Pons (tissue), 1 donor: ENCODE measurements at regions not wholly inside any gene's neighbourhood (a gene's known extent, or its start where the extent isn't known, plus 50 kb on each side); places are given as distances from the start of the nearest gene placed in this dataset.
"Not testable (repeated sequence)": the region's sequence is repeated elsewhere in the genome, so short reads cannot be mapped to it uniquely, and the experiment has no call there.

ENCODE experiments used
- DNase-seq: peaks from one replicate; pipeline ENCODE4 v3.0.0-alpha.2; 2016; ENCODE audit warnings: low spot score

GRCh38 chrX:41003506-41004270 lies 81.6 kb upstream of the USP9X start:
- DNase-seq = no peak

DNA sequence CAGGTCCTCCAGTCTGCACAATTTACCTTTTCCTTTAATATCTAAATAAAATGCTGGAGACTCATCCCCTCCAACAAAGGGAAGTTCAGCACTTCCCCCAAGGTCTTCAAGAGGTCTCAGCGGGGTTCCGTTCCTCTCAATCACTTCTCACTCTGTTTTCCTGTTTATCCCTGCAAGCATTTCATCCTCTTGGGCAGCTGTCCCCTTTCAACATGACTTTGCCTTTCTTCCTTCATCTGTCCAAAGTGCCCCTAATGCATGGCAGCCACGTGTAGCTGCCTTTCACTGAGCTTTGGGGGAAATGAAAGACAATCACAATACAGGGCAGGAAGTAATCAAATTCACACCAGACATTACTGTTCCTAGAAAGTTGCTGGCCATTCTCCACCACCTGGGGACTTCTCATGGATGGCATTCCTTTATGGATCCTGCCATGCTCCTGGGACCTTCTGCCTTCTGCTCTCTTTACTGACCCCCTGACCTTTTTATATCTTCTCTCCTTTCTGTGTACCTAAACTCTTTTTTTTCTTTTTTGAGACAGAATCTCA lies 79.7 kb upstream of the USP9X start:
- DNase-seq = peak; percentile 40

GRCh38 chrX:41009850-41010846 lies 75.1 kb upstream of the USP9X start:
- peak; percentile 76 for DNase-seq

- no peak for DNase-seq
Measured at GRCh38 chrX:41014776-41015360, 70.4 kb upstream of the USP9X start.

DNA sequence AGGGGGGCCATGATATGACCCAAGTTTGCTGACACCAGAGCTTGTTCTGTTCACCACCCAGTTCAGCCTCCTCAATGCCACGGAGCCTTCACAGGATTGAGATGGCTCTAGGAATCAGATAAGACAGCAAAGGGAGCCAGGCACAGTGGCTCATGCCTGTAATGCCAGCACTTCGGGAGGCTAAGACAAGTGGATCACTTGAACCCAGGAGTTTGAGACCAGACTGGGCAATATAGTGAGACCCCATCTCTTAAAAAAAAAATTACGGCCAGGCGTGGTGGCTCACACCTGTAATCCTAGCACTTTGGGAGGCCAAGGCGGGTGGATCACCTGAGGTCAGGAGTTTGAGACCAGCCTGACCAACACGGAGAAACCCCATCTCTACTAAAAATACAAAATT lies 67.5 kb upstream of the USP9X start:
- not testable (repeated sequence) for DNase-seq

GRCh38 chrX:41018391-41019040 lies 66.7 kb upstream of the USP9X start:
- DNase-seq = not testable (repeated sequence)

DNA sequence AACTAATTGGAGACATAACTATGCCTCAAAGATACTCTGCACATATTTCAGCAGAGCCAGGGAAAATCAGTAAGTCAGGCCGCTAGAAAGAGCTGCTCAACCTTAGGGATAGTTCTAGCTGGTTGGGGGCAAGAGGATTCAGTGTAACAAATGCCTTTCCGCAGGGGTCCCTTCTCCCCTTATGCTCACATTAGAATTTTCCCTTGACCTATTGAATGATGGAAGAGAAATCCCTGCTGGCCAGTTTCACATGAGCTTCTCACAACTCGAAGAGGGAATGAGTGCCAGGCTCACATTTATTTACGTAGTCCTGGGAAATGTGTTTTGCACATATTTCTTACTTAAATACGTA lies 66.2 kb upstream of the USP9X start:
- DNase-seq = no peak

DNA sequence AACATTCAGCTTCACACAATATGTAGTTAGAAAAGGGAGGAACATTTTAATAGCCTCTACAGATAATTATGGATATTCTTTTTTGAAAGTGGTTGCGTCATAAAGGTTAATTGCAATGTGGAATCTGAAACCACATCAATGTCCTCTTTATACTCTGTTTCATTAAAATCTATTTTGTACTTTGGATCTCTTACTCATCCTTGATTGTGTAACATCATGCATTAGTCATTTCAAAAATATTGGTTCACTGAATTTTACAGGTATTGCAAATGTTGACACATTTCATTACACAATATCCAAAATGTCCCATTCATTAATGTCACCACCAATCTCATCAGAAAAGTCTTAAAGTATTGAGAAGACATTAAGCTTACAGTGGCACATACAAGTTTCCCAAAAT lies 62.7 kb upstream of the USP9X start:
- DNase-seq = no peak

- DNase-seq = no peak
Measured at GRCh38 chrX:41023098-41023497, 62.1 kb upstream of the USP9X start.

DNA sequence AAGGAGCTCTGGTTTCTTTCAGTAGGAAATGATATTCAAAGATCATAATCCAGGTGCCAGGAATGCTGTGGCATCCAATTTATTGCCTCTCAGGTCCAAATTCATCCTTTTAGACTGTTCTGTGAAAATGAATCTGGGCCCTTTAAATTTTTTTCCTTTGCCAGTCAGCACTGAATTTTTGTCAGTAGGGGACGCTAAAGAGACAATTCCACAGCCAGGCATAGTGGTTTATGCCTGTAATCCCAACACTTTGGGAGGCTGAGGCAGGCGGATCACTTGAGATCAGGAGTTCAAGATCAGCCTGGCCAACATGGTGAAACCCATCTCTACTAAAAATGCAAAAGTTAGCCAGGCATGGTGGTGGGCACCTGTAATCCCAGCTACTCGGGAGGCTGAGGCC lies 60.9 kb upstream of the USP9X start:
- DNase-seq = not testable (repeated sequence)

DNA sequence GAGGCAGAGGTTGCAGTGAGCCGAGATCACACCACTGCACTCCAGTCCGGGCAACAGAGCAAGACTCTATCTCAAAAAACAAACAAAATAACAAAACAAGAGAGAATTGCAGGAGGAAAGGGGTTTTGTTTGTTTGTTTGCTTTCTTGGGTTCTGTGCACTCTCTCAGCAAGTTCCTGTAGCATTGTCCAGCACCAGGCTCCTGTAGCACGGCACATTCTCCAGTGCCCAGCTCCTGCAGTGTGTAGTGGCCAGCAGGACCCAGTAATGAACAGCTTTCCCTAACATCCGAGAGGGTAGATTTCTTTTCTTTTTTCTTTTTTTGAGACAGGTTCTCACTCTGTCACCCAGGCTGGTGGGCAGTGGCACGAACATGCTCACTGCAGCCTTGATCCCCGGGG lies 60.5 kb upstream of the USP9X start:
- DNase-seq = no peak

GRCh38 chrX:41025926-41026701 lies 59.1 kb upstream of the USP9X start:
- DNase-seq = no peak

DNA sequence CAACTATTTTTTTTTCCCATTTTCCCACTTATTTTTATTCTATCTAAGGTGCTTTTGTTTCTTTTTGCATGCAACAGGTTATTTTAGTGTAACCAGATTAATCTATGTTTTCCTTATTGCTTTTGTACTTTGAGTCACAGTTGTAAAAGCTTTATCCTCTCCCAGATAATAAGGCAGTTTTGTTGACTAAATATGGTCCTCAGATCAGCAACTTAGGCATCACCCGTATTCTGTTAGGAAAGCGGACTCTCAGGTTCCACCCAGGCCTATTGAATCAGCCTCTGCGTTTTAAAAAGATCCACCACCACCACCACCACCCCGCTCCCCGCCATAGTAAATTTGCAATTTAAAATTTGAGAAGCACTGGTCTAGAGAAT lies 58.6 kb upstream of the USP9X start:
- no peak for DNase-seq

DNA sequence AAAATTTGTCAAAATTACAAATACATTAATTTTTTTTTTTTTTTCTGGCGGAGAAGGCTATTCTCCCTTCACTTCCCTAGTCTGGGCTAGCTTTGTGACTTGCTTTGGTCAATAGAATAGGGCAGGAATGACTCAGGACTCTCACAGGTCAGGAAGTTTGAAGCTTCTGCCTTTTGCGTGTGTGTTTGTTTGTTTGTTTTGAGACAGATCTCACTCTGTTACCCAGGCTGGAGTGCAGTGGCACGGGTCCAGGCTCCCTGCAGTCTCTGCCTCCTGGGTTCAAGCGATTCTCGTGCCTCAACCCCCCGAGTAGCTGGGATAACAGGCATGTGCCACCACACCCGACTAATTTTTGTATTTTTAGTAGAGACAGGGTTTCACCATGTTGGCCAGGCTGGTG lies 55.9 kb upstream of the USP9X start:
- DNase-seq = no peak

DNA sequence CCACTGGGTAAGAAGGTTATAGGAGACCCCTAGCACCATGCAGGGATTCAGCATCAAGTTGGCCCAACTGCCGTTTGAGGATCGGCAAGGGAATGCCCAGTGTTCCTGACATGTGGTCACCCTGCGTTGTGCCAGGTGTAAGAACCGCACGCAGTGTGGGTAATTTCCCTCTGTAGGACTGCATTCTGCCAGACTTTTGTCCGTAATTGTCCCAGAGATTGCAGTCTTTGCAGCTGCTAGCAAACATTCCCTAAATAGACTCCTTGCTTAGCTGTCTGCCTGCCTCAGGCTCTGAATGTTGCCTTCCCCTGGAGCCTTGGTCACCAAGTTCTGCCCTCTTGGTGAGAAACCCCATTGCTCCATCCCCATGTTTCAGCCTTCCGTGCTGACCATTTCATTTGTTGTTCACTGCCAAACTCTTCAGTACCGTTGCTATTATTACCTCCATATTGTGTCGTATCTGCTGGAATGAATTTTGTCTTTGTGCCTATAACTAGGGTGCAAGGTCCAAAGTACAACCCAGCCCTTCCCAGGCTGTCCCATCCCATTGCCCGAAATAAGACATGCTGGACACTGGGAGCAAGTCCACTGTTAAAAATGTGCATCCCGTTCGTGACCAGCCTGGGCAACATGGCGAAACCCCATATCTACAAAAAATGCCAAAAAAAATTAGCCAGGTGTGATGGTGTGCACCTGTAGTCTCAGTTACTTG lies 53.8 kb upstream of the USP9X start:
- no peak for DNase-seq

DNA sequence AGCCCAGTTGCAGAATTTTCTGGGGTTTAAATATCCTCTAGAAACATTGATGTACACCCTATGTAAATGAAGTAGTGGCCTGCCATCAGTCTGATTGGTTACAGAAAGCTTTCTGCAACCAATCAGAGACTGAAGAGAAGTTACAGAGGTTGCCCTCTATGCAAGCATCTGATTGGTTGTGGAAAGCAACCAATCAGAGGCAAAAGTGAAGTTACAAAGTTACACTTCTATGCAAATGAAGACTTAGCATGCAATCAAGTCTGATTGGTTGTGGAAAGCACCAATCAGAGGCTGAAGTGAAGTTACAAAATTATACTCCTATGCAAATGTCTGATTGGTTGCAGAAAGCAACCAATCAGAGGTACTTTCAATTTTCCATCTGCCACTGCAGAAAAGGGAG lies 51.9 kb upstream of the USP9X start:
- DNase-seq = no peak

GRCh38 chrX:41034902-41035301 lies 50.3 kb upstream of the USP9X start:
- not testable (repeated sequence) for DNase-seq
